Left cardiac atrium (tissue), 4 donors: ENCODE measurements at regions not wholly inside any gene's neighbourhood (a gene's known extent, or its start where the extent isn't known, plus 50 kb on each side); places are given as distances from the start of the nearest gene placed in this dataset.
"Not testable (repeated sequence)": the region's sequence is repeated elsewhere in the genome, so short reads cannot be mapped to it uniquely, and the experiment has no call there.

Source experiments
- ATAC-seq, 2 donors: fragments of 200-7000 bp; cut with Tn5 transposase; one replicate each; pipeline ENCODE4 v1.9.1; 2020; ENCODE audit warnings: mild to moderate bottlenecking in 2 of 2, moderate library complexity in 2 of 2
- DNase-seq: peaks from one replicate; pipeline ENCODE4 v3.0.0-alpha.2; 2020
- intact Hi-C, 2 donors: fragments of 100-400 bp; cut with DNase I; formaldehyde crosslinking; loops; one replicate each; pipeline versions ENCODE4 v1.14.1 to v1.15.1; 2022 to 2023
- donor health status: DM: no; HTN: yes; CAD: no.
- donor health status: DM: no; HTN: yes; CAD: no; lungs with severe emphysema.
- donor health status: DM: yes; HTN: yes; CAD: no.
- donor health status: Dilated cardiomyopathy.

DNA sequence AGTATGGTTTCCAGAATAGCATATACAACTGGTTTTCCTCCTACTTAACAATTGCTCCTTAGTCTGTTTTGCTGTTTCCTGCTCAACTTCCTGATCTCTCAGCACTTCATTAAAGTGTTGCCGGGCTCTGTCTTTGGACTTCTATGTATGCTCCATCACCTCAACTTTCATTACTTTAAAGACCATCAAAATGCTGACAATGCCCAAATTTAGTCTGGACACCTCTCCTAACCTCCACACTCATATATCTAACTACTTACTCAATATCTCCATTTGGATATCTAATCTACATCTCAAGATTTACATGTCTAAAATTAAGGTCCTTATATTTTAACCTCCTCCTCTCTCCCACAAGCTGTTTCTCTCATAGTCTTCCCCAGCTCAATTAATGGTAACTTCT, 54.4 kb upstream of the LGR5 start:
- no peak for DNase-seq
- intact Hi-C loops, result no loop called here
- no peak for ATAC-seq

DNA sequence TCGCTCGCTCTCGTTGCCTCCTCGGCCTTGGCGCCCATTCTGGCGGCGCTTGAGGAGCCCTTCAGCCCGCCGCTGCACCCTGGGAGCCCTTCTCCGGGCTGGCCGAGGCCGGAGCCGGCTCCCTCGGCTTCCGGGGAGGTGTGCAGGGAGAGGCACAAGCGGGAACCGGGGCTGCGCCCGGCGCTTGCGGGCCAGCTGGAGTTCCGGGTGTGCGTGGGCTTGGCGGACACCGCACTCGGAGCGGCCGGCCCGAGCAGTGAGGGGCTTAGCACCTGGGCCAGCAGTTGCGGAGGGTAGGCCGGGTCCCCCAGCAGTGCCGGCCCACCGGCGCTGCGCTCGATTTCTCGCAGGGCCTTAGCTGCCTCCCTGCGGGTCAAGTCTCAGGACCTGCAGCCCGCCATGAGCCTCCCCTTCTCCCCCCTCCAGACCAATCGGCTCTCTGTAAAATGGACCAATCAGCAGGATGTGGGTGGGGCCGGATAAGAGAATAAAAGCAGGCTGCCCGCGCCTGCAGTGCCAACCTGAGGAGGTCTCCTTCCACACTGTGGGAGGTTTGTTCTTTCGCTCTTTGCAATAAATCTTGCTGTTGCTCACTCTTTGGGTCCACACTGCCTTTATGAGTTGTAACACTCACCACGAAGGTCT, 62.8 kb upstream of the LGR5 start:
- intact Hi-C loops, ATAC-seq, DNase-seq: not testable (repeated sequence)

DNA sequence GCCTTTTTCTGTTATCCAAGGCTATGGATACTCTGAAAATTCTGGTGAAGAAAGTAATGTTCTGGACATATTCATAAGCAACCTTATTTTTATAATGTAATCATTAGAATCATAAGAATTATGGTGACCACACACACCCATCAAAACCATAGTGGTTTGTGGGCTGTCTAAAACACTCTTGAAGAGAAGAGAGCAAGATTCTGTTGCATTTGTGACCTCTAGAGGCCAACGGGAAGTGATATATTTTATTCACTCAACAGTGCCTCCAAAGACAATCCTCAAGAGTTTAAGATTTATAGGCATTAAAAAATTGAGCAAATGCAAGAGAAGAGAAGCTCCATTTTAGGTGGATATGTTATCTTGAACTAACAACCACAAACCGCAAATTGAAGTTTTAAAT, 68.5 kb upstream of the LGR5 start:
- DNase-seq (no peak), ATAC-seq (peak in 1 of 2 donors; percentile 41)
- intact Hi-C loops, result no loop called here

DNA sequence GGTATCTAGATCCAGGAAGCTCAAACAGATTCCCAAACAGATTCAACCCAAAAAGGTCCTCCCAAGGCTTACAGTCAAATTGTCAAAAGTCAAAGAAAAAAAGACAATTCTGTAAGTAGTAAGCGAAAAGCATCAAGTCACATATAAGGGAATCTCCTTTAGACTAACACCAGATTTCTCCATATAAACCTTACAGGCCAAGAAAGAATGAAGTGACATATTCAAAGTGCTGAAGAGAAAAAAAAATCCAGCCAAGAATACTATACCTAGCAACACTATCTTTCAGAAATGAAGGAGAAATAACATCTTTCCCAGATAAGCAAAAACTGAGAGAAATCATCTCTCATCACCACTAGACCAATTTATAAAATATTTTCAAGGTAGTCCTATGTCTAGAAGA, 79.6 kb upstream of the LGR5 start:
- ATAC-seq (no peak), DNase-seq (no peak)
- intact Hi-C loops, result no loop called here

DNA sequence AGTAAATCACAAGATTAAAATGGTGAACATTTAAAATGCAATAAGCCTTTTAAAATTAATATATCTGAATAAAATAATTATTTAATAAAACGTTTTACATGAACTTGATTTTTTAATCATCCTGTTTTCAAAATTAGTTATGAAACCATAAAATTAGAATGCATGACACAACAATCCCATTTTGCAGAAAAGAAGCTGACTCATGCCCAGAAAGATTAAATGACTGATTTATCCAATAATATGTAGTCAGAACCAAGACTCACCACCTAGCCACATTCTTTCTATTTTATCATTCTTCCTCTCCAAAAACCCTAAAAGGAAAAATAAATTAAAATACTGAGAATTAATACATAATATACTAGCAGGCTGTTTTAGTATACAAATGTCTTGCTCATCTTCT, 83.0 kb upstream of the LGR5 start:
- no peak for DNase-seq
- intact Hi-C loops, result no loop called here
- no peak for ATAC-seq

DNA sequence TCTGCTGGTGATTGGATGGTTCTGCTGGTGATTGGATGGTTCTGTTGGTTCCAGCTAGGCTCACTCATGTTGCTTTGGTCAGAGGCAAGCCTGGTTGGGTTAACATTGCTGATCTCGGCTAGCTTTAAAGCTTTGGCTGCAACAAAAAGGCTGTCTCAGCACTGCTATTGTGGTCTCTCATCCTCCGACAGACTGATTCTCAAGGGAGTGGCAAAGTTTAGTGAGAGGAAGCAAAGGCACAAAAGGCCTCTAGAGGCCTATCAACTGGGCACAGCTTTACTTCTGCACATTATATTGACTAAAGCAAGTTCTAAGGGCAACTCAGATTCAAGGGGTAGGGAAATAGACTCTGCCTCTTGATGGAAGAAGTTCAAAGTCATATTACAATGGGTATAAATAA, 84.7 kb upstream of the LGR5 start:
- ATAC-seq, result no peak
- intact Hi-C loops, result no loop called here
- DNase-seq, result no peak

DNA sequence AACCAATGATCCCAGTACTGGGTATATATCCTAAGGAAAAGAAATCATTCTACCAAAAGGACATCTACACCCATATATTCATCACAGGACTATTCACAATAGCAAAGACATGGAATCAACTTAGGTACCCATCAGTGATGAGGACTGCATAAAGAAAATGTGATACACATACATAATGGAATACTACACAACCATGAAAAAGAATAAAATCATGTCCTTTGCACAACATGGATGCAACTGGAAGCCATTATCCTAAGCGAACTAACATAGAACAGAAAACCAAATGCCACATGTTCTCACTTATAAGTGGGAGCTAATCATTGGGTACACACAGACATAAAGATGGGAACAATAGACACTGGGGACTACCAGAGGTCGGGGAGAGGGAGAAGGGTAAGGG, 86.0 kb upstream of the LGR5 start:
- DNase-seq (no peak), ATAC-seq (no peak)
- intact Hi-C loops, result no loop called here

DNA sequence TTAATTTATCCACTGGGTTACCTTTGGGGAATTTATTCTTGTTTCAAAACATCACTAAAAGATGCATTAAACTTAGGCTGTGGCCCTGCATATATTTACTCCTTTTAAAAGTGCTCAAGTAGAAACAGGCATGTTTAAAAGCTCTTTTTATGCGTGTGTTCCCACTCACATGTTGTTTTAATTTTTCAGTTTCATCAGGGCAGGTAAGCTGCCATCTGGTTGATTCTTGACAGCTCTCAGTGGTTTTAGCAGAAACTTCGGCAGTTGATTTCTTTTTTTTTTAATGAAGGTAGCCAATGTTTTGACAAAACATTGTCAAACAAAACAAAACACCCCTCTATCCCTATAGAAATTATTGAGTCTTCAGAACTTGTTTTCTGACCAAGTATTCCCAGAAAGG, 89.6 kb upstream of the LGR5 start:
- intact Hi-C loops, result no loop called here
- DNase-seq (no peak), ATAC-seq (no peak)

DNA sequence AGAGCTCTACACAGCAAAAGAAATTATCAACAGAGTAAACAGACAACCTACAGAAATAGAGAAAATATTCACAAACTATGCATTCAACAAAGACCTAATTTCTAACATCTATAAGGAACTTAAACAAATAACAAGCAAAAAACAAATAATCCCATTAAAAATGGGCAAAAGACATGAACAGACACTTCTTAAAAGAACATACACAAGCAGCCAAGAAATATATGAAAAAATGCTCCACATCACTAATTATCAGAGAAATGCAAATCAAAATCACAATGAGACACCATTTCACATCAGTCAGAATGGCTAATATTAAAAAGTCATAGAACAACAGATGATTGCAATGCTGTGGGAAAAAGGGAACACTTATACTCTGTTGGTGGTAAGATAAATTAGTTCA, 100.7 kb upstream of the LGR5 start:
- intact Hi-C loops, result no loop called here
- ATAC-seq (no peak), DNase-seq (no peak)

DNA sequence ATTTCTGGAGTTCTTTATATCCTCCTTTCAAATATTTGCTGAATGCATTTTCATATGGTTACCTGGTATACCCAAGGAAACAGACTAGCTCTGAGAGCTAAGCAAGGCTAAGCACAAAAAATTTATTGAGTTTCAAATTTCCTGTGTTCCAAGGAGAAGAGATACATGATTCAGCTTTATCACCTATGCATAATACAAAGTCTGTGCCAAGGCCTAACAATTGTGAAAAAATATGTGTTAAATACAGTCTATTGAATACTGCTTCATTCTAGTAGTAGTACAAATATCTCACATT, 103.7 kb upstream of the LGR5 start:
- intact Hi-C loops, result no loop called here
- ATAC-seq (no peak), DNase-seq (no peak)

DNA sequence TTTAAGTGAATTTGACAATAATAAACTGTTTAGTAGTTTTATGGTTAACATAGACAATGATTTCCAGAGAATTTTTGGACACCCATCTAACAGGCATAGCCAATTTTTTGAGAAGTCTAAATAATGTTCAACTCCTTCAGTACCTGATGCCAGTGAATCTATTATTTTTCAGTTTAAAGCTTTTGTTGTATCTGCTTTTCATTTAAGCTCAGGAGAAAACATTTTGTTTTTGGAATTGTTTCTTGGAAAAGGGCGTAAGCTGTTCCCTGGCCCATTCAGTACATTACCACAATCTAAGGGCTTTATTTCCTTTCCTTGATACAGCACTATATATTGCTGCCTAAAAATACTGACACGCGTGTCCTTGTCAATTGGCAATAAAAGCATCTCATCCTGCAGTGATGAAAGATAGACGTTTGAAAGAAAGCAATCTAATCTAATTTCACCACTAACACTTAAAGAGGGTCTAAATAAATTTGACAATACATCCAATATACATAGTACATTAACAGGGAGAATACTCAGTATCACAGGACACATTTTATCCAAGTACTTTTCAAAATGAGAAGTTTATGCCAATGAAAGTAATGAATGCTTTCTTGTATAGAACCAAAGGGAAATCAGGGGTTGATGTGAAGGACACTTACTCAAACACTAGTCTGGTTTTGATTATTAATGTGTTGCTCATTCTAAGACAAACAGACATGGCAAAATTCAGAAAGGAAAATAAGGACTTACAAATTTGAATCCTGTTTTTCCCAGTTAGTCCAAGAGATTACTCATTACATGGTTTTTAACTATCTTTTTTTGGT, 104.2 kb upstream of the LGR5 start:
- DNase-seq, result no peak
- intact Hi-C loops, result no loop called here
- ATAC-seq, result no peak

DNA sequence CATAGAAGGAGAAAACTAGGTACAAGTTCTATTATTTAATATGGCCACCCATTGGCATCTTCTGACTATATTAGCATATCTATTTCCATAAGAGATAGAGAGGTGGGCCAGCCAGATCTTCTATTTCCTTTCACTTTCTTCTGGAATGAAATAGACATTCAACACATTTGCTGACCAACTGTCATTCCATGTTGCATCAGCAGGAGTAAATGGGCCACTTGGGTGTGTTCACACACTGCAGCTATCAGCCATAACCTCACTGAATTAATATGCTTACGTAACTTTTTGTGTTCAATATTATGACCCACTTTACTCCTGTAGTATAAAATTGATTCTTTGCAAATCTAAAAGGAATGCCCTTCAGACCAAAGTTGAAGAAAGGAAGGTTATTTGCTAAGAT, 106.2 kb upstream of the LGR5 start:
- intact Hi-C loops, result no loop called here
- no peak for DNase-seq
- ATAC-seq, result no peak

DNA sequence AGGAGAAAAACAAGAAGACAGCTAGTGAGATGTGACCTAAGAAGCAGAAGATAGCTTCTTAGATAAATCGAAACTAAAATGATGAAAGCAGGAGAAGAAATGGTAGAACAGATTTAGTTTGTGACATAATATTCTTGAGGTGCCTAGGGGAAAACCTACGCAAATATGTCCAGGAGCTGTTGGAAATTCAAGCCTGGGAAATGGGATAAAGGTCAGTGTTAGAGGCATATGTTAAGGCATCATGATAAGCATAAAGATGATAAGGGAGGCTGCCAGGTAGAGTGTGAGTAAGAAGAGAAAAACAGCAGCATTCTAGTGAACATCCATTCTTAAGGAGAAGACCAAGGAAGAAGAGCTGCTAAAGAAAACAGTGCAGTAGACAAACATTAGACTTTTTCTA, 109.6 kb upstream of the LGR5 start:
- DNase-seq (no peak), ATAC-seq (no peak)
- intact Hi-C loops, result no loop called here

DNA sequence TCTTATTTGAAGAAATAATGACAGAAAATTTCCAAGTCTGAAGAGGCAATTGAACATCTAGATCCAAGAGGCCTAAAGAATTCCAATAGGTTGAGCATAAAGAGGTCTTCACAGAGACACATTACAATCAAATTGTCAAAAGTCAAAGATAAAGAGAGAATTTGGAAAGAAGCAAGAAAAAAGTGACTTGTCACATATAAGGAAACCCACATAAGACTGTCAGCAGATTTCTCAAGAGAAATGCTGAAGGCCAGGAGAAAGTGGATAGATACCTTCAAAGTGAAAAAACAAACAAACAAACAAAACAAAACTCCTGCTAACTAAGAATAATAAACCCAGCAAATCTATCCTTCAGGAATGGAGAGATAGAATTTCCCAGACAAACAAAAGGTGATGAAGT, 118.1 kb upstream of the LGR5 start:
- intact Hi-C loops, result no loop called here
- DNase-seq (no peak), ATAC-seq (no peak)

DNA sequence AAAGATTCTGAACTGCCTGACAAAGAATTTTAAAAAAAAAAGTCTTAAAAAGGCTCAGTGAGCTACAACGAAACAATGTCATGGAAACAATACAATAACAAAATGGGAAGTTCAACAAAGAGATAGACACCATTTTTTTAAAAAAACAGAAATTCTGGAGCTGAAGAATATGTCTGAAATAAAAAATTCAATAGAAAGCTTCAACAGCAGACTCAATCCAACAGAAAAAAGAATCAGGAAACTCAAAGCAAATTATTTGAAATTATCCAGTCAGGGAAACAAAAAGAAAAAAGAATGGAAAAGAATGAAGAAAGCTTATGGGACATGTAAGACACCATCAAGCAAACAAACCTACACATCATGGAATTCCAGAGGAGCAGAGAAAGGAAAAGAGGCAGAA, 118.5 kb upstream of the LGR5 start:
- DNase-seq, result no peak
- ATAC-seq, result no peak

DNA sequence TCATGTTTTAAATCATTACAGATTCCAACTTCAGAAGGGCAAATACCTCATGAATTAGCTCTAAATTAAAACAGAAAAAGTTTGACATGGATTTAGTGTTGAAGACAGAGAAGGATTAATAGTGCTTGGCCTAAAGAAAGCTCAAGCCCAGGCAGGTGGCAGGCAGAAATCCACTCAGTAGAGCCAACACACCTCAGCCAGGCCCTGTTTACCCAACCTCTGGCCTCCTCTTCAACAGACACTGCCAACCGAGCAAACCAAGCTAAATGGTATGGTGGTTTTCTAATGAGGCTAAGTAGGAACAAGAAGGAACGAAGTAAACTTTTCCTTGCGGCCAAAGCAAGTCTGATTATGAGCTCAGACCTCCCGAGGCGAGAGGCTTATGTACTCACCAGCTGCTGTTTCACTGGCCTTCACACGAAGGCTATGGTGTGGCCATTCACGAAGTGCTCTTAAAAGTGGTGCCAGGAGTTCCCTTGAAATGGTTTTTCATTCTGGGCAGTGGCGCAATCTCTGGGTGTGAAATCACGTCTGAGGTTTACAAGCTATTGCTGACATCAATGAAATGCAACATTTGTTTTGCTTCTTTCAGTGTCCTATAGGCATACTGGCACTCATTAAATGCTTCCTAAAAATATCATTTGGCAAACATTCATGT, 124.1 kb upstream of the LGR5 start:
- DNase-seq, result no peak
- intact Hi-C loops, result no loop called here
- no peak for ATAC-seq

More for the DNA sequence above, 118.5 kb upstream of the LGR5 start:
- intact Hi-C loops, result no loop called here

DNA sequence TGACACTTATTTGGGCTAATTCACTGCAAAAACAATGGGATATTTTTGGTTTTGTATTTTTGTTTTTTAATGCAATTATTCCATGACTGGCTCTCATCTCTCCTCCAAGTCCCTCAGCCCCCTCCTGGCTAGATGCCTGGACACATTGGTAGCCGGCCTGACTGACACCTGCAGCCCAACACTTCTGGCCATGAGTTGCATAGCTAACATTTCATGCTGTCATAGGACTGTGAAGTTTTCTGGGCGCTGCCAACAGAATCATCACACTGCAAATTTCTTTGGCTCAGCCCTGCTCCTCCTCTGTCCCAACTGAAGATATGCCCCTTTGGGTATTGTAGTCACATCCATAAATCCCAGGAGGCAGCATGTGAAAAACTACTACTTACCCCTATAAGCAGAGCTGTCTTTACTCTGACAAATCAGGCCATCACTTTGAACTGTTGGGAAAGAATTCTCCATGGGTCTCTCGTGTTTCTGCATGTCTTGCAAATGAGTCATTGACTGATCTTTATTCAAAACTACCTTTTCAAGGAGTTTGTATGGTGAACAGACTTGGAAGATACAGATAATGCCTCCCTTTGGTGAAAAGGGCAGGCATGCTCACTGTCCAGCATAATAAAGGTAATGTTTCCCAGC, 126.7 kb upstream of the LGR5 start:
- intact Hi-C loops, result no loop called here
- ATAC-seq (no peak), DNase-seq (no peak)

DNA sequence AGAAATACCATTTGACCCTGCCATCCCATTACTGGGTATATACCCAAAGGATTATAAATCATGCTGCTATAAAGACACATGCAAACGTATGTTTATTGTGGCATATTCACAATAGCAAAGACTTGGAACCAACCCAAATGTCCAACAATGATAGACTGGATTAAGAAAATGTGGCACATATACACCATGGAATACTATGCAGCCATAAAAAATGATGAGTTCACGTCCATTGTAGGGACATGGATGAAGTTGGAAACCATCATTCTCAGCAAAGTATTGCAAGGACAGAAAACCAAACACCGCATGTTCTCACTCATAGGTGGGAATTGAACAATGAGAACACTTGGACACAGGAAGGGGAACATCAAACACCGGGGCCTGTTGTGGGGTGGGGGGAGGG, 128.0 kb upstream of the LGR5 start:
- ATAC-seq, DNase-seq, intact Hi-C loops: not testable (repeated sequence)

DNA sequence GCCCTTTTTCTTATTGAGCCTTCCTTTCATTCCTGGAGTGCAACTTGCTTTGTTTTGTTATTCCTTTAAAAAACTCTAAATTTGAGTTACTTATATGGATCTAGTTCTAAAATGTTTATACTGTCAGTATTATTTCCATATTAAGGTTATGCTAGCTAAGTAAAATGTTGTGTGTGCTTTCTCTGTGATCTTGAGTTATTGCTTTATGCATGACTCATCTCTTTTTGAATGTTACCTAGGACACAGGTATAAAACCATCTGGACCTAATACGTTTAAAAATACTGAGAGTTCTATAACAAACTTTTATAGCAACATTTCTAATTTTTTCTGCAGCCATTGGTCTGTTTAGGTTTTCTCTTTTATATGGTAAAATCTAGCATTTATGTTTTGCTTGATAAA, 132.8 kb upstream of the LGR5 start:
- ATAC-seq (no peak), DNase-seq (no peak)
- intact Hi-C loops, result no loop called here

DNA sequence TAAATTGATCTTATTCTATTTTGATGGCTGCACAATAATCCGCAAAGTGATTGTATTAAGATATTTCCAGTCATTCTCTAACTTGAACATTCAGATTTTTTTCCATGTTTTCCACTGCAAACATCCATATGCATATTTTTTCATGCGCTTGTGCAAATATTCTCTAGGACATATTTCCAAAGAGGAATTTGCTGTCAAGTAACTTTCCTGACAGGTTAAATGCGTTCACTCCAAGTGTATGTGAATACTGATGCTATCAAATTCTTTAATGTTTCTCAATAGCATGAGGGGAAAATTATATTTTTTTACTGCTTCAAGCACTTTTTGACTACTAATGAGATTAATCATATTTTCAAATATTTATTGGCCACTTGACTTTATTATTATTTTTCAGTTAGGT, 135.3 kb upstream of the LGR5 start:
- ATAC-seq, result no peak
- DNase-seq, result no peak
- intact Hi-C loops, result no loop called here
